ENCODE measurements at regions not wholly inside any gene's neighbourhood (a gene's known extent, or its start where the extent isn't known, plus 50 kb on each side); places are given as distances from the start of the nearest gene placed in this dataset.

- H4K91ac ChIP-seq (ENCODE audit: insufficient read length, low read depth, low read length) = no peak overlapping the region
- WGBS (ENCODE audit: extremely low coverage, insufficient read length, low lambda C conversion rate) = no CpG with 5 or more reads among the region's 2 CpGs
- no peak overlapping the region for H2BK15ac ChIP-seq (ENCODE audit: low read depth, low read length)
- peaks cover 4% of the 10 kb centered on the region for H3K9me3 ChIP-seq (ENCODE audit: control insufficient read depth, low read depth, low read length)
- no peaks in the 10 kb centered on the region for H3K27me3 ChIP-seq (ENCODE audit: insufficient read depth, low read length)
- H4K5ac ChIP-seq (ENCODE audit: insufficient read length, low read depth, low read length) = no peak overlapping the region
- Mint-ChIP-seq H3K27me3 (ENCODE audit: low read depth) (no peaks in the 10 kb centered on the region), H3K9me3 (peaks cover 22 to 23% of the 10 kb centered on the region in 2 experiments), H3K27ac (no peak overlapping the region), H3K4me1 (no peaks in the 10 kb centered on the region), H3K36me3 (ENCODE audit: insufficient read depth in 1 of 3, low read depth in 3 of 3) (peaks cover 6 to 20% (median 20%) of the 10 kb centered on the region in 3 experiments; a peak in 5 of 7 replicates), H3K4me3 (no peak overlapping the region)
- H3K4me2 ChIP-seq (ENCODE audit: insufficient read depth, insufficient read length, low read length) = no peak overlapping the region
- no peak overlapping the region for H3K4ac ChIP-seq (ENCODE audit: low read depth, low read length)
- no peak for DNase-seq
- no peak overlapping the region for H3K56ac ChIP-seq (ENCODE audit: insufficient read length, low read depth, low read length)
- H3K14ac ChIP-seq (ENCODE audit: insufficient read depth, low read length) = no peak overlapping the region
- no peak overlapping the region for H3K23ac ChIP-seq (ENCODE audit: insufficient read length, low read depth, low read length)
- no peak overlapping the region for H2BK20ac ChIP-seq (ENCODE audit: low read depth, low read length, poor library complexity, severe bottlenecking)
- no peaks in the 10 kb centered on the region for H3K4me1 ChIP-seq (ENCODE audit: insufficient read depth, low read length)
- H3K9ac ChIP-seq (ENCODE audit: extremely low read depth, insufficient read length, low read length) = no peak overlapping the region
- H2BK5ac ChIP-seq (ENCODE audit: insufficient read length, low read length) = no peak overlapping the region
- H3K79me2 ChIP-seq (ENCODE audit: insufficient read depth, low read length) = no peaks in the 10 kb centered on the region
- H3K27ac ChIP-seq (ENCODE audit: insufficient read length, low read depth, low read length) = no peak overlapping the region
- H2BK120ac ChIP-seq (ENCODE audit: low read depth, low read length, poor library complexity, severe bottlenecking) = no peak overlapping the region
- H3T11ph ChIP-seq (ENCODE audit: low read length) = no peak overlapping the region
- H4K8ac ChIP-seq (replicated peaks; ENCODE audit: insufficient read length, low read depth, low read length) = no peak overlapping the region
- no peak overlapping the region for H2AK5ac ChIP-seq (ENCODE audit: insufficient read length, low read length)
- H3K18ac ChIP-seq (ENCODE audit: insufficient read length, low read depth, low read length) = no peak overlapping the region
- H3K23me2 ChIP-seq (ENCODE audit: insufficient read length, low read depth, low read length, poor library complexity, severe bottlenecking) = no peaks in the 10 kb centered on the region
- no peak for TF ChIP-seq CTCF (conservative IDR thresholded peaks at IDR 0.05)
- no peak overlapping the region for H2AFZ ChIP-seq (ENCODE audit: low read length)
- H4K20me1 ChIP-seq (ENCODE audit: control insufficient read depth, insufficient read depth, insufficient read length) = no peaks in the 10 kb centered on the region
- H2BK12ac ChIP-seq (ENCODE audit: insufficient read length, low read depth, low read length) = no peak overlapping the region
- no peaks in the 10 kb centered on the region for H3K79me1 ChIP-seq (ENCODE audit: insufficient read depth, low read depth, low read length, poor library complexity, severe bottlenecking)
Observed at GRCh38 chr12:89787763-89788162, 79.1 kb upstream of the ATP2B1 start.

Data from H9 (cell line).